ENCODE measurements at regions not wholly inside any gene's neighbourhood (a gene's known extent, or its start where the extent isn't known, plus 50 kb on each side); places are given as distances from the start of the nearest gene placed in this dataset.
"Not testable (repeated sequence)": the region's sequence is repeated elsewhere in the genome, so short reads cannot be mapped to it uniquely, and the experiment has no call there.

- DNase-seq: not testable (repeated sequence)
These were observed 287.0 kb downstream of the BCL2L11 start for GRCh38 chr2:111407632-111408194.

- DNase-seq: not testable (repeated sequence)
These were observed 290.2 kb downstream of the BCL2L11 start for GRCh38 chr2:111410868-111411406.

DNA sequence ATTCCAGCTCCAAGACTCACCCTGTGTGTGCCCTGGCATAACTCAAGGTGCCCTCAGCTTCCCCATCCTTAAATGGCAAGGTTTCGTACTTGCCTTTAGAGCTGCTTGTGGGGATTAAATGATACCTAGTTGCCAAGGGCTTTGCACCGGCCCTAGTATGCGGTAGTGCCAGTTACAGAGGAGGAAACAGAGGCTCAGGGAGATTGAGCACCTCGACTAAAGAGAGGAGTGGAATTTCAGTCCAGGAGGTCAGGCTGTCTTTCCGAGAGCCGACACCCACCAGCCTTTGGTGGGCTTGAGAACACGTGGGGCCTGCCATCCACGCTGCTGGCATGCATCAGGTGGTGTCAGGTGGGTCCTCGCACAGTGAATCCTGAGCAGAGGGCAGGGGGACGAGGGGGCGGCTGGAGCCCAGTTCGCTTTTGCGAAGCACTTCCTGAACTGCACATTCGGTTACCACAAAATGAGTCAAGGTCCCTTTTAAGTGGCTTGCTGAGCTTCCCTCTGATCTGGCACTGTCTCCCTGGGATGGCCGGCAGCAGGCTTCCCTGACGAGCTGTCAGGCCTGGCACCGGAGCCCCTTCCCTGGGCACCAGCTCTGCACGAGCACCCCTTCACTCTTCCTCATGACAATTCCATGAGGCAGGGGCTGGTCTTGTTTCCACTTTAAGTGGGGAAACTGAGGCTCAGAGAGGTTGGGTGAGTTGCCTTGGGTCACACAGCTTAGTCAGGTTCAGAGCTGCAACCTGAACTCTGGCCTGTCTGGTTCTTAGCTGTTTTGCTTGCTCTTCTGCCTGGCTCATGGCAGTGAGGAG lies 291.4 kb downstream of the BCL2L11 start:
- not testable (repeated sequence) for DNase-seq

- not testable (repeated sequence) for DNase-seq
These were observed 292.3 kb downstream of the BCL2L11 start for GRCh38 chr2:111412841-111413650.

GRCh38 chr2:111413950-111414349 lies 293.2 kb downstream of the BCL2L11 start:
- DNase-seq: not testable (repeated sequence)

- DNase-seq: not testable (repeated sequence)
These were observed 295.3 kb downstream of the BCL2L11 start for GRCh38 chr2:111415765-111416743.

- DNase-seq: not testable (repeated sequence)
These were observed 296.3 kb downstream of the BCL2L11 start for GRCh38 chr2:111417026-111417425.

- DNase-seq: not testable (repeated sequence)
These were observed 297.6 kb downstream of the BCL2L11 start for GRCh38 chr2:111418091-111418875.

- not testable (repeated sequence) for DNase-seq
These were observed 299.4 kb downstream of the BCL2L11 start for GRCh38 chr2:111420074-111420473.

DNA sequence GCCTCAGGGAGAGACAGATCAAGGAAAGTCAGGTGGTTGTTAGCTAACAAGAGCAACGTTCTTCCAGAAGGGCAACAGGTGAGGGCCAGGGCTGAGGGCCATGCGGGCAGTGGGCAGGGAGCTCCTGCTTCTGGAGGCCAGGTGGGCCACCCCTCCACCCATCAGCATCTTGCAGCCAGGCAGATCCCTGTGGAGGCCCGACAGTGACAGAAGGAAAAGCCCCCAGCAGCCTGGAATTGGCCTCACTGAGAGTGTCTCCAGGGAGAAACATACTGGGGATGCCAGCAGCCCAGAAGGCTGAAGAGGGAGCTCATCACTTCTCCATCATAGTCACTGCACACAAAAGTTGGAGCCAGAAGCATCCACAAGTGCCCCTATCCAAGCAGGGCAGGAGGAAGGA lies 300.1 kb downstream of the BCL2L11 start:
- DNase-seq: not testable (repeated sequence)

- DNase-seq: not testable (repeated sequence)
These were observed 301.2 kb downstream of the BCL2L11 start for GRCh38 chr2:111421949-111422348.

DNA sequence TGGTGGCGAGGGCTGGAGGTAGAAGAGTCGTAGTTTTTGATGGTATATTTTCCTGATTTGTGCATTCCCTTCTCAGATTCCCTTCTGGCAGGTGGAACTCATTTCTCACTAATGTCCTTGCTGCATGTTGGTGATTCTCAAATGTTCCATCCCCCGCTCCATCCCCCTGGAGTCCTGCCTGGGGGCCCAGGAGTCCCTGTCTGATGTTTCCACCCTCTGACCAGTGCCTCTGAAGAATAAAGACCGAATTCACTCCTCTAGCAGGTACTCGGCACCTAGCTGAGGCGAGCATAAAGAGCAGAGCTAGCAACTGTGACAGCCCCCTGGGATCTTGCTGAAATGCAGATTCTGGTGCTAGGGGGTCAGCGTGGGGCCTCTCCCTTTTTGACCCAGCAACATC lies 301.8 kb downstream of the BCL2L11 start:
- DNase-seq: not testable (repeated sequence)

GRCh38 chr2:111423184-111423583 lies 302.5 kb downstream of the BCL2L11 start:
- DNase-seq: not testable (repeated sequence)

DNA sequence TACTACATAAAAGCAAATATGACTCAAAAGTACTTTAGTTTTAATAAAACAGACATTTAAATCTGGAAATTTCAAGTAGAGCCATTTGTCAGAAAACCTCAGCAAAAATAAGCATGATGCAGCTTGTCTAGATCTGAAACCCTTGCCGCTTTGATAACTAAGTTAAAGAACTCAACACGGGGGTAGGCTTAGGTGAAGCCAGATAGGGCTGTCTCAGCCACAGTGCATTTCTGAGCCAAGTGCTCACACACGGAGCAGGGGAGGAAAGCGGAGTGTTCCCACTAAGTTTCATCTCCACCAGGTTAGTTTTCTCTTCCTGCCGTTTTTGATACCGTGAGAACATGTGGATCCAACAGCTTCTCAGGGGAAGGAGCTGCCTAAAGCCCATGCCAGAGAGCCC lies 303.5 kb downstream of the BCL2L11 start:
- not testable (repeated sequence) for DNase-seq

- not testable (repeated sequence) for DNase-seq
These were observed 304.2 kb downstream of the BCL2L11 start for GRCh38 chr2:111424851-111425309.

- not testable (repeated sequence) for DNase-seq
These were observed 305.1 kb downstream of the BCL2L11 start for GRCh38 chr2:111425789-111426201.

DNA sequence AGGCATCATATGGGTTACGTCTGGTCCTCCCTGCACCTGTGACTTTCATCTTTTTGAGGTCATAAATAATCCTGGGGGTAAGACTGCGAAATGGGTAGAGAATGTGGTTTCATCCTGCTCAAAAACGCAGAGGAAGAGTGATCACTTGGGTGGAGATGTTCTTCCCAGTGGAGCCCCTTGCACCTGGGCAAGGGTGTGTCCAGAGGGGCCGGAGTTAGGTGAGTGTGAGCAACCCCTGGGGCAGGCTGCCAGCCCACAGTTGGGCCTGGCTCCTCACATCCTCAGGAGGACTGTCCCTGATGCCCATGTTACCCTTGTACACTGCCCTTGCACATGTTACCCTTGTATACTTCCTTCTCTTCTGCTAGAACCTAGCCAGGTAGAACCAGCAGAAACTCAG lies 306.6 kb downstream of the BCL2L11 start:
- DNase-seq: not testable (repeated sequence)

GRCh38 chr2:111428915-111429314 lies 308.2 kb downstream of the BCL2L11 start:
- not testable (repeated sequence) for DNase-seq

GRCh38 chr2:111429353-111429752 lies 308.6 kb downstream of the BCL2L11 start:
- DNase-seq: not testable (repeated sequence)

- DNase-seq: not testable (repeated sequence)
These were observed 310.3 kb downstream of the BCL2L11 start for GRCh38 chr2:111430817-111431661.
